ENCODE measurements at regions not wholly inside any gene's neighbourhood (a gene's known extent, or its start where the extent isn't known, plus 50 kb on each side); places are given as distances from the start of the nearest gene placed in this dataset.

DNA sequence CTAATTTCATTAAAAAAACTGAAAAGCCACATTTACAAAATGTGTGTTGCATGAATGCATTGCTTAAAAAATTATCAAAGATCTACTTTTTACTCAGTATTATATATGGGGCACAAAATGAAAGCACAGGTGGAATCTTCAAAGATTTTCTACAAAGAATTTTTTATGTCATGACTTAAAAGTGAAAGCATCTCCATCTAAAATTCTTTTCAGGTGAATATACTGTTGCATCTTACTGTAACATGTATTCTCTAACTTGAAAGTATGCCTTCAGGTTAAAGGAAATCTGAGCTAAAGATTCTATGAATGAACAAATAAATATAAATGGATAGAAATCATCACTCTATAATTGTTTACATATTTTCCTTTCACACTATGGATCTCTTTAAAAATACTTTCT, 66.8 kb upstream of the WDR75 start:
- TF ChIP-seq, protein P1, sequence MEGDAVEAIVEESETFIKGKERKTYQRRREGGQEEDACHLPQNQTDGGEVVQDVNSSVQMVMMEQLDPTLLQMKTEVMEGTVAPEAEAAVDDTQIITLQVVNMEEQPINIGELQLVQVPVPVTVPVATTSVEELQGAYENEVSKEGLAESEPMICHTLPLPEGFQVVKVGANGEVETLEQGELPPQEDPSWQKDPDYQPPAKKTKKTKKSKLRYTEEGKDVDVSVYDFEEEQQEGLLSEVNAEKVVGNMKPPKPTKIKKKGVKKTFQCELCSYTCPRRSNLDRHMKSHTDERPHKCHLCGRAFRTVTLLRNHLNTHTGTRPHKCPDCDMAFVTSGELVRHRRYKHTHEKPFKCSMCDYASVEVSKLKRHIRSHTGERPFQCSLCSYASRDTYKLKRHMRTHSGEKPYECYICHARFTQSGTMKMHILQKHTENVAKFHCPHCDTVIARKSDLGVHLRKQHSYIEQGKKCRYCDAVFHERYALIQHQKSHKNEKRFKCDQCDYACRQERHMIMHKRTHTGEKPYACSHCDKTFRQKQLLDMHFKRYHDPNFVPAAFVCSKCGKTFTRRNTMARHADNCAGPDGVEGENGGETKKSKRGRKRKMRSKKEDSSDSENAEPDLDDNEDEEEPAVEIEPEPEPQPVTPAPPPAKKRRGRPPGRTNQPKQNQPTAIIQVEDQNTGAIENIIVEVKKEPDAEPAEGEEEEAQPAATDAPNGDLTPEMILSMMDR (IDR thresholded peaks at IDR 0.05; ENCODE audit: low read length): no peak
- TF ChIP-seq EZH2 (IDR thresholded peaks at IDR 0.05; ENCODE audit: borderline replicate concordance, low read length): no peak
